Endothelial cell of umbilical vein (primary cell): ENCODE measurements at regions not wholly inside any gene's neighbourhood (a gene's known extent, or its start where the extent isn't known, plus 50 kb on each side); places are given as distances from the start of the nearest gene placed in this dataset.

ENCODE experiments used
- BruUV-seq: library from RNA; stranded (reverse); fragments of 400-500 nt; replicated peaks from 2 replicates; lab custom pipeline; 2021; lab: Mats Ljungman, UMichigan
- CTCF ChIA-PET: fragments of 300-600, 350-600 bp; sonication (Branson Sonifier 250); formaldehyde crosslinking; loops from one replicate; lab custom pipeline; 2021; ENCODE audit warnings: antibody characterized with exemption, inconsistent platforms; lab: Charles Lee
- POLR2A ChIA-PET: fragments of 300-600, 350-600 bp; sonication (Branson Sonifier 250); formaldehyde crosslinking; loops from one replicate; lab custom pipeline; 2021; ENCODE audit warnings: antibody characterized with exemption, inconsistent platforms; lab: Charles Lee
- DNase-seq: peaks from one replicate; pipeline ENCODE4 v3.0.0-alpha.2; 2011; ENCODE audit warnings: low read depth, low spot score
- FAIRE-seq: peaks from 2 replicates; lab custom pipeline; 2011; peaks lifted over from hg19 to GRCh38; lab: Jason Lieb, UNC
- H2AFZ ChIP-seq: 2 replicates; pipeline ENCODE4 v1.6.0; 2012; ENCODE audit warnings: low read depth, low read length, control low read depth, inconsistent platforms
- H3K27ac ChIP-seq: 2 replicates; pipeline ENCODE4 v1.5.1; 2011; ENCODE audit warnings: low read depth, mild to moderate bottlenecking, control low read depth, low read length, moderate library complexity; ENCODE audit not compliant: insufficient read depth
- H3K27me3 ChIP-seq, 2 experiments: 2 replicates each; pipeline versions ENCODE4 v1.6.0 to v1.6.1; 2011; ENCODE audit warnings: low read length in 2 of 2, mixed read lengths in 1 of 2; ENCODE audit not compliant: control insufficient read depth in 2 of 2, insufficient read depth in 2 of 2
- H3K36me3 ChIP-seq, 2 experiments: 2 replicates in 1 of 2; 3 replicates in 1 of 2; pipeline ENCODE4 v1.5.1; 2011; ENCODE audit warnings: low read length in 2 of 2, mild to moderate bottlenecking in 1 of 2, moderate library complexity in 1 of 2; ENCODE audit not compliant: control insufficient read depth in 2 of 2, insufficient read depth in 2 of 2; ENCODE audit errors: extremely low read depth in 1 of 2
- H3K4me1 ChIP-seq: 3 replicates; pipeline ENCODE4 v1.5.1; 2011; ENCODE audit warnings: mild to moderate bottlenecking, low read length; ENCODE audit not compliant: control insufficient read depth, insufficient read depth; ENCODE audit errors: extremely low read depth
- H3K4me2 ChIP-seq: 2 replicates; pipeline ENCODE4 v1.6.1; 2011; ENCODE audit warnings: low read length, control low read depth, mixed read lengths; ENCODE audit not compliant: insufficient read depth
- H3K4me3 ChIP-seq, 3 experiments: fragments of 200-600 bp in 1 of 3; sonication (generic), shearing (Covaris generic) in 1 of 3; replicated peaks in 1 of 3; 2 replicates each; pipeline ENCODE4 v1.5.1; 2011 to 2016; ENCODE audit warnings: control low read depth in 3 of 3, low read length in 3 of 3, mild to moderate bottlenecking in 2 of 3, inconsistent platforms in 1 of 3, low read depth in 1 of 3, moderate library complexity in 1 of 3; ENCODE audit not compliant: insufficient read depth in 1 of 3
- H3K79me2 ChIP-seq: 2 replicates; pipeline ENCODE4 v1.6.0; 2012; ENCODE audit warnings: low read length, inconsistent platforms; ENCODE audit not compliant: control insufficient read depth, insufficient read depth
- H3K9ac ChIP-seq: replicated peaks from 2 replicates; pipeline ENCODE3; 2011; ENCODE audit warnings: low read length, control low read depth; ENCODE audit not compliant: insufficient read depth; ENCODE audit errors: extremely low read depth
- H3K9me1 ChIP-seq: replicated peaks from 3 replicates; pipeline ENCODE4 v1.6.0; 2011; ENCODE audit warnings: mild to moderate bottlenecking, low read length; ENCODE audit not compliant: control insufficient read depth, insufficient read depth; ENCODE audit errors: extremely low read depth
- H3K9me3 ChIP-seq: replicated peaks from 2 replicates; pipeline ENCODE4 v1.5.1; 2012; ENCODE audit warnings: low read length, inconsistent platforms; ENCODE audit not compliant: control insufficient read depth, insufficient read depth
- H4K20me1 ChIP-seq: replicated peaks from 2 replicates; pipeline ENCODE3; 2011; ENCODE audit warnings: mild to moderate bottlenecking, low read length; ENCODE audit not compliant: control insufficient read depth, insufficient read depth; ENCODE audit errors: extremely low read depth
- CTCF ChIP-seq, 2 donors: IDR thresholded peaks; 1 replicate in 1 of 2; 2 replicates in 1 of 2; pipeline ENCODE4 v1.5.1; 2011; ENCODE audit warnings: low read length in 2 of 2, mild to moderate bottlenecking in 2 of 2, moderate library complexity in 2 of 2, control low read depth in 1 of 2, inconsistent platforms in 1 of 2, low read depth in 1 of 2; ENCODE audit not compliant: insufficient read depth in 1 of 2; ENCODE audit errors: extremely low read depth in 1 of 2
- FOS ChIP-seq: IDR thresholded peaks from 2 replicates; pipeline ENCODE4 v1.6.1; 2011; ENCODE audit warnings: mild to moderate bottlenecking, low read length, moderate library complexity, borderline replicate concordance; ENCODE audit not compliant: insufficient read depth
- GATA2 ChIP-seq: IDR thresholded peaks from 2 replicates; pipeline ENCODE4 v1.7.0; 2011; ENCODE audit warnings: low read depth, mild to moderate bottlenecking, moderate library complexity, mixed read lengths, low read length; ENCODE audit not compliant: insufficient read length, insufficient read depth
- JUN ChIP-seq: IDR thresholded peaks from 2 replicates; pipeline ENCODE4 v1.6.1; 2011; ENCODE audit warnings: borderline replicate concordance, low read depth; ENCODE audit not compliant: insufficient read length, insufficient read depth
- MAX ChIP-seq: IDR thresholded peaks from 2 replicates; pipeline ENCODE4 v1.6.1; 2011; ENCODE audit not compliant: insufficient read depth, insufficient read length
- MYC ChIP-seq: IDR thresholded peaks from one replicate; pipeline ENCODE4 v1.6.1; 2011; ENCODE audit warnings: mild to moderate bottlenecking, low read depth, low read length
- POLR2A ChIP-seq: IDR thresholded peaks from 2 replicates; pipeline ENCODE4 v1.6.1; 2012; ENCODE audit warnings: low read depth, mild to moderate bottlenecking, control low read depth, low read length
- POLR2AphosphoS5 ChIP-seq: IDR thresholded peaks from 2 replicates; pipeline ENCODE4 v1.6.1; 2012; ENCODE audit warnings: low read depth, mild to moderate bottlenecking, control low read depth, low read length, moderate library complexity; ENCODE audit not compliant: insufficient read depth
- dilution Hi-C: fragments of 300-500 bp; cut with MboI; formaldehyde crosslinking; loops from one replicate; pipeline ENCODE4 v1.15.0; 2019; ENCODE audit warnings: low sequenced_read_pairs; ENCODE audit not compliant: extremely low pct_ligation_motif_present
- intact Hi-C: fragments of 100-400 bp; cut with micrococcal nuclease; formaldehyde crosslinking; loops from one replicate; pipeline ENCODE4 v1.10.0; 2022

- BruUV-seq: no TSS peak
- Histone ChIP-seq H3K9ac (no peak overlapping the region), H3K4me2 (no peak overlapping the region), H3K9me1 (no peaks in the 10 kb centered on the region), H3K79me2 (no peaks in the 10 kb centered on the region), H3K4me1 (no peaks in the 10 kb centered on the region), H3K27ac (no peak overlapping the region), H3K4me3 (no peak overlapping the region), H2AFZ (no peak overlapping the region), H4K20me1 (no peaks in the 10 kb centered on the region), H3K9me3 (no peaks in the 10 kb centered on the region), H3K36me3 (no peaks in the 10 kb centered on the region), H3K27me3 (no peaks in the 10 kb centered on the region)
- ChIA-PET POLR2A (no interaction called here), CTCF (no interaction called here)
- FAIRE-seq (no peak), DNase-seq (no peak)
- intact Hi-C loops (no loop called here), dilution Hi-C loops (no loop called here)
- no peak for TF ChIP-seq GATA2
These were observed 226.7 kb upstream of the IPO5 start for GRCh38 chr13:97726664-97727280.

GRCh38 chr13:97727991-97728390 lies 225.5 kb upstream of the IPO5 start:
- no peaks in the 10 kb centered on the region for H3K27me3 ChIP-seq
- no peak overlapping the region for H3K4me2 ChIP-seq
- H4K20me1 ChIP-seq: no peaks in the 10 kb centered on the region
- no peak overlapping the region for H3K27ac ChIP-seq
- H2AFZ ChIP-seq: no peak overlapping the region
- POLR2A ChIA-PET: no interaction called here
- DNase-seq: no peak
- dilution Hi-C loops: no loop called here
- H3K9me3 ChIP-seq: no peaks in the 10 kb centered on the region
- FAIRE-seq: no peak
- no peaks in the 10 kb centered on the region for H3K79me2 ChIP-seq
- CTCF ChIA-PET: no interaction called here
- no peaks in the 10 kb centered on the region for H3K36me3 ChIP-seq
- H3K9me1 ChIP-seq: no peaks in the 10 kb centered on the region
- TF ChIP-seq JUN (no peak), MYC (no peak), CTCF (IDR thresholded peaks at IDR 0.05; ENCODE audit: extremely low read depth in 1 of 2, insufficient read depth in 1 of 2, low read depth in 1 of 2, low read length in 2 of 2) (no peak), POLR2AphosphoS5 (no peak), FOS (no peak), MAX (no peak), POLR2A (no peak)
- no peak overlapping the region for H3K4me3 ChIP-seq
- no peak overlapping the region for H3K9ac ChIP-seq
- no TSS peak for BruUV-seq
- intact Hi-C loops: no loop called here
- no peaks in the 10 kb centered on the region for H3K4me1 ChIP-seq
